H9 (cell line): ENCODE measurements at regions not wholly inside any gene's neighbourhood (a gene's known extent, or its start where the extent isn't known, plus 50 kb on each side); places are given as distances from the start of the nearest gene placed in this dataset.

Experiments used
- DNase-seq: peaks from one replicate; pipeline ENCODE4 v3.0.0-alpha.2; 2017
- H2AFZ ChIP-seq: one replicate; pipeline ENCODE4 v1.6.1; 2013; ENCODE audit warnings: mild to moderate bottlenecking, low read length, control low read depth, moderate library complexity
- H2AK5ac ChIP-seq: 2 replicates; pipeline ENCODE4 v1.6.1; 2013; ENCODE audit warnings: low read length, control low read depth, mixed read lengths; ENCODE audit not compliant: insufficient read length
- H2BK120ac ChIP-seq: one replicate; pipeline ENCODE4 v1.6.1; 2013; ENCODE audit warnings: low read depth, mild to moderate bottlenecking, low read length, control low read depth, inconsistent platforms; ENCODE audit not compliant: poor library complexity, severe bottlenecking
- H2BK12ac ChIP-seq: 2 replicates; pipeline ENCODE4 v1.6.1; 2013; ENCODE audit warnings: low read length, control low read depth, mixed read lengths, low read depth; ENCODE audit not compliant: insufficient read length
- H2BK15ac ChIP-seq: 2 replicates; pipeline ENCODE4 v1.6.1; 2013; ENCODE audit warnings: low read depth, low read length, control low read depth
- H2BK20ac ChIP-seq: one replicate; pipeline ENCODE4 v1.6.1; 2013; ENCODE audit warnings: low read depth, mild to moderate bottlenecking, low read length, control low read depth, inconsistent platforms; ENCODE audit not compliant: poor library complexity, severe bottlenecking
- H2BK5ac ChIP-seq: 2 replicates; pipeline ENCODE4 v1.6.1; 2013; ENCODE audit warnings: low read length, control low read depth, mixed read lengths; ENCODE audit not compliant: insufficient read length
- H3K14ac ChIP-seq: 2 replicates; pipeline ENCODE4 v1.6.1; 2013; ENCODE audit warnings: low read length, control low read depth; ENCODE audit not compliant: insufficient read depth
- H3K18ac ChIP-seq: 2 replicates; pipeline ENCODE4 v1.6.1; 2013; ENCODE audit warnings: low read depth, mild to moderate bottlenecking, mixed read lengths, low read length, control low read depth; ENCODE audit not compliant: insufficient read length
- H3K23ac ChIP-seq: 2 replicates; pipeline ENCODE4 v1.6.1; 2013; ENCODE audit warnings: low read length, control low read depth, mixed read lengths, low read depth; ENCODE audit not compliant: insufficient read length
- H3K23me2 ChIP-seq: 2 replicates; pipeline ENCODE4 v1.6.1; 2013; ENCODE audit warnings: low read depth, mild to moderate bottlenecking, mixed read lengths, low read length, control low read depth; ENCODE audit not compliant: insufficient read length, poor library complexity, severe bottlenecking
- H3K27ac ChIP-seq: 2 replicates; pipeline ENCODE4 v1.5.1; 2013; ENCODE audit warnings: low read length, control low read depth, mixed read lengths, low read depth; ENCODE audit not compliant: insufficient read length
- H3K27me3 ChIP-seq: 2 replicates; pipeline ENCODE4 v1.6.1; 2013; ENCODE audit warnings: low read length, control low read depth, inconsistent platforms; ENCODE audit not compliant: insufficient read depth
- H3K4ac ChIP-seq: 2 replicates; pipeline ENCODE4 v1.6.1; 2013; ENCODE audit warnings: low read depth, mild to moderate bottlenecking, control low read depth, inconsistent platforms, low read length, moderate library complexity
- H3K4me1 ChIP-seq: 2 replicates; pipeline ENCODE4 v1.6.1; 2013; ENCODE audit warnings: low read length, control low read depth, inconsistent platforms; ENCODE audit not compliant: insufficient read depth
- H3K4me2 ChIP-seq: 2 replicates; pipeline ENCODE4 v1.6.1; 2013; ENCODE audit warnings: low read length, control low read depth, mixed read lengths; ENCODE audit not compliant: insufficient read length, insufficient read depth
- H3K56ac ChIP-seq: 2 replicates; pipeline ENCODE4 v1.6.1; 2013; ENCODE audit warnings: low read depth, mild to moderate bottlenecking, mixed read lengths, low read length, control low read depth; ENCODE audit not compliant: insufficient read length
- H3K79me1 ChIP-seq: 2 replicates; pipeline ENCODE4 v1.6.1; 2013; ENCODE audit warnings: low read depth, mild to moderate bottlenecking, moderate library complexity, low read length, control low read depth, inconsistent platforms; ENCODE audit not compliant: insufficient read depth, poor library complexity, severe bottlenecking
- H3K79me2 ChIP-seq: 2 replicates; pipeline ENCODE4 v1.6.1; 2013; ENCODE audit warnings: low read length, control low read depth, inconsistent platforms; ENCODE audit not compliant: insufficient read depth
- H3K9ac ChIP-seq: 2 replicates; pipeline ENCODE4 v1.6.1; 2013; ENCODE audit warnings: low read length, control low read depth, mixed read lengths; ENCODE audit not compliant: insufficient read length; ENCODE audit errors: extremely low read depth
- H3K9me3 ChIP-seq: one replicate; pipeline ENCODE4 v1.6.1; 2013; ENCODE audit warnings: low read depth, low read length, inconsistent platforms; ENCODE audit not compliant: control insufficient read depth
- H3T11ph ChIP-seq: one replicate; pipeline ENCODE4 v1.6.1; 2013; ENCODE audit warnings: mild to moderate bottlenecking, low read length, control low read depth, inconsistent platforms
- H4K20me1 ChIP-seq: one replicate; pipeline ENCODE4 v1.6.1; 2013; ENCODE audit not compliant: control insufficient read depth, insufficient read length, insufficient read depth
- H4K5ac ChIP-seq: 2 replicates; pipeline ENCODE4 v1.6.1; 2013; ENCODE audit warnings: low read depth, mild to moderate bottlenecking, mixed read lengths, low read length, control low read depth; ENCODE audit not compliant: insufficient read length
- H4K8ac ChIP-seq: replicated peaks from 2 replicates; pipeline ENCODE4 v1.6.1; 2013; ENCODE audit warnings: low read length, control low read depth, mixed read lengths, low read depth; ENCODE audit not compliant: insufficient read length
- H4K91ac ChIP-seq: 2 replicates; pipeline ENCODE4 v1.6.1; 2013; ENCODE audit warnings: low read depth, mild to moderate bottlenecking, moderate library complexity, mixed read lengths, low read length, control low read depth; ENCODE audit not compliant: insufficient read length
- H3K27ac Mint-ChIP-seq, 3 experiments: 2 replicates in 2 of 3; 3 replicates in 1 of 3; pipeline ENCODE4 v1.8.0; 2020 to 2021; ENCODE audit warnings: mixed read lengths in 3 of 3, mild to moderate bottlenecking in 1 of 3, moderate library complexity in 1 of 3
- H3K27me3 Mint-ChIP-seq: 2 replicates; pipeline ENCODE4 v1.8.0; 2021; ENCODE audit warnings: low read depth, mild to moderate bottlenecking, moderate library complexity, mixed read lengths
- H3K36me3 Mint-ChIP-seq, 3 experiments: 2 replicates in 2 of 3; 3 replicates in 1 of 3; pipeline ENCODE4 v1.8.0; 2020 to 2021; ENCODE audit warnings: low read depth in 3 of 3, mixed read lengths in 3 of 3; ENCODE audit not compliant: insufficient read depth in 1 of 3
- H3K4me1 Mint-ChIP-seq, 2 experiments: 2 replicates each; pipeline ENCODE4 v1.8.0; 2020; ENCODE audit warnings: mixed read lengths in 2 of 2
- H3K4me3 Mint-ChIP-seq, 2 experiments: 2 replicates in 1 of 2; 3 replicates in 1 of 2; pipeline ENCODE4 v1.8.0; 2020 to 2021; ENCODE audit warnings: mild to moderate bottlenecking in 2 of 2, mixed read lengths in 2 of 2, moderate library complexity in 1 of 2
- H3K9me3 Mint-ChIP-seq, 2 experiments: 2 replicates in 1 of 2; 3 replicates in 1 of 2; pipeline ENCODE4 v1.8.0; 2020; ENCODE audit warnings: mild to moderate bottlenecking in 2 of 2, mixed read lengths in 2 of 2, moderate library complexity in 1 of 2
- CTCF ChIP-seq: fragments of 200-600 bp; sonication (generic); conservative IDR thresholded peaks from 3 replicates; pipeline ENCODE4 v1.8.0; 2021; ENCODE audit warnings: antibody characterized with exemption, mild to moderate bottlenecking

- Mint-ChIP-seq H3K4me1 (peaks cover 9 to 10% of the 10 kb centered on the region in 2 experiments), H3K9me3 (peaks cover 3 to 5% of the 10 kb centered on the region in 2 experiments; a peak in 2 of 5 replicates), H3K27me3 (no peaks in the 10 kb centered on the region), H3K27ac (no peak overlapping the region), H3K36me3 (peaks cover 0 to 6% (median 5%) of the 10 kb centered on the region in 3 experiments; a peak in 5 of 7 replicates), H3K4me3 (no peak overlapping the region)
- H2BK12ac ChIP-seq = no peak overlapping the region
- no peaks in the 10 kb centered on the region for H3K79me2 ChIP-seq
- no peak overlapping the region for H2BK15ac ChIP-seq
- no peak overlapping the region for H3K27ac ChIP-seq
- no peaks in the 10 kb centered on the region for H3K27me3 ChIP-seq
- DNase-seq = no peak
- no peak overlapping the region for H3K18ac ChIP-seq
- H4K5ac ChIP-seq = no peak overlapping the region
- no peaks in the 10 kb centered on the region for H3K9me3 ChIP-seq
- no peaks in the 10 kb centered on the region for H3K23me2 ChIP-seq
- H2BK20ac ChIP-seq = no peak overlapping the region
- no peaks in the 10 kb centered on the region for H3K4me1 ChIP-seq
- H3K23ac ChIP-seq = no peak overlapping the region
- H3K4me2 ChIP-seq = no peak overlapping the region
- H3K4ac ChIP-seq = no peak overlapping the region
- no peak overlapping the region for H2AFZ ChIP-seq
- no peak overlapping the region for H4K91ac ChIP-seq
- H3K79me1 ChIP-seq = no peaks in the 10 kb centered on the region
- H3K56ac ChIP-seq = no peak overlapping the region
- no peak overlapping the region for H3T11ph ChIP-seq
- H3K9ac ChIP-seq = no peak overlapping the region
- H2AK5ac ChIP-seq = no peak overlapping the region
- no peak overlapping the region for H2BK120ac ChIP-seq
- H4K20me1 ChIP-seq = no peaks in the 10 kb centered on the region
- no peak overlapping the region for H4K8ac ChIP-seq
- H3K14ac ChIP-seq = no peak overlapping the region
- H2BK5ac ChIP-seq = no peak overlapping the region
- no peak for TF ChIP-seq CTCF
Observed at GRCh38 chr3:89802881-89803280, 695.5 kb downstream of the EPHA3 start.
